ENCODE measurements at regions not wholly inside any gene's neighbourhood (a gene's known extent, or its start where the extent isn't known, plus 50 kb on each side); places are given as distances from the start of the nearest gene placed in this dataset.
"Not testable (repeated sequence)": the region's sequence is repeated elsewhere in the genome, so short reads cannot be mapped to it uniquely, and the experiment has no call there.

DNA sequence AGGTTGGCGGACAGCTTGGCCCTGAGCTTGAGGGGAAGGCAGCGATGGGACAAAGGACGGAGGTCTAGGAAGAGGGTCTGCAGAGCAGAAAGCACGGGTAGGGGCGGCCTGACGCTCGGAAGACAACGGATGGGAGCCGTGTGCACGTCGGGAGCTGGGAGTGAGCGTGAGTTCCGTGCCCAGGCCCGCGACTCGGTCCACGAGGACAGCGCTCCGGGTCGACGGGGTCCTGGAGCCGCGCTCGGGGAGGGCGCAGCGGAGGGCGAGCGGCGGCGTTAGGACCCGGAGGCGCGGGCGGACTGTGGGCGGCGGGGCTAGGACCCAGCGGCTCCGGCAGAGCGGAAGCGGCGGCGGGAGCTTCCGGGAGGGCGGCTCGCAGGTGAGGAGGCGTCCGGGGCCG is 149.3 kb downstream of the OR4F15 start:
- 0% methylated on average over 17 of the region's 48 CpGs; no CpG with 5 or more reads in 1 of the 2 donors for WGBS, 2 donors
- not testable (repeated sequence) for H3K27me3 ChIP-seq; DNase-seq; H3K27ac ChIP-seq; H3K9me3 ChIP-seq; H3K36me3 ChIP-seq; ATAC-seq (ENCODE audit: low FRiP score in 2 of 2)
- peak in 1 of 2 donors; percentile 26 for TF ChIP-seq POLR2AphosphoS5 (IDR thresholded peaks at IDR 0.05)
- peak overlapping the region in 1 of 4 donors; percentile 46 for H3K4me3 ChIP-seq
- peaks cover 4 to 13% (median 5%) of the 10 kb centered on the region in 4 donors for H3K4me1 ChIP-seq

- H3K27me3 ChIP-seq; ATAC-seq (ENCODE audit: low FRiP score in 2 of 2); H3K9me3 ChIP-seq; H3K36me3 ChIP-seq; DNase-seq: not testable (repeated sequence)
- WGBS, 2 donors = no CpG with 5 or more reads among the region's 41 CpGs
- H3K4me3 ChIP-seq = peak overlapping the region in 2 of 4 donors; percentile 46 to 47
- H3K27ac ChIP-seq = peak overlapping the region in 1 of 4 donors; percentile 73
- peaks cover 4 to 13% (median 5%) of the 10 kb centered on the region in 4 donors for H3K4me1 ChIP-seq
Observed at GRCh38 chr15:101961765-101962164, 149.8 kb downstream of the OR4F15 start.

DNA sequence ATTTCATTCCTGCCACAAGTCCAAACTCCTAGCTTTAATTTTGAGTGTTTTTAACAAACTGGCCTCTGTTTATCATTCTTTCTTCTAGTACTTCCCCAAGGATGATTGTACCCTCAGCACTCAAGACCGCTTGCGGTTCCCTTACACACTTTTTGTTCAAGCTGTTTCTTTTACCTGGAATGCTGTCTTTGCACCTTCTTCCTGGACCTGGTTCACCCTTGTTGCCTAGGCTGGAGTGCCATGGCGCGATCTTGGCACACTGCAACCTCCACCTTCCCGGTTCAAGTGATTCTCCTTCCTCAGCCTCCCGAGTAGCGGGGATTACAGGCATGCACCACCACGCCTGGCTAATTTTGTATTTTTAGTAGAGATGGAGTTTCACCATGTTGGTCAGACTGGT is 151.7 kb downstream of the OR4F15 start:
- not testable (repeated sequence) for DNase-seq; ATAC-seq (ENCODE audit: low FRiP score in 2 of 2)

DNA sequence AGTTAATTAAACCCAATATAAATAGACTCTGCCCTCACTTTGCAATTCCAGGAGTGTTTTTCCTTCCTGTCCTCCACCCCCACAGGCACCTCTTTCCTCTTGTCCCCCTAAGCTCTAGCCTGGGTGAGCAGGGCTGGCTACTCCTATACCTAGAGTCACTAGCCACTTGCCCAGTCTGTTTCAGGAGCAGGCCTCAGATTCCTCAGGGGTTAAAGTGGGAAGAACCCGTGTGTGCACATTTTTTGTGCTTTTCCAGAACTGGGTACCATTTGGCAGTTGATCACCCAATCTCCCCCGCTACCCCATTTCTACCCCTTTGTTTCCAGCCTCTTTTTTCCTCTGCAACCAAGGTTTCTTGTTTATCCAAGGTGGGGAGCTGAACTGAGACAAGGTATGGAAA is 153.4 kb downstream of the OR4F15 start:
- H3K27ac ChIP-seq; DNase-seq; ATAC-seq (ENCODE audit: low FRiP score in 2 of 2); H3K36me3 ChIP-seq; H3K4me3 ChIP-seq; H3K27me3 ChIP-seq; H3K9me3 ChIP-seq: not testable (repeated sequence)
- H3K4me1 ChIP-seq = peaks cover 4 to 13% (median 5%) of the 10 kb centered on the region in 4 donors
- 75 to 76% methylated on average over 2 of the region's 2 CpGs for WGBS, 2 donors

More for the DNA sequence above, 151.7 kb downstream of the OR4F15 start:
- H3K27me3 ChIP-seq, H3K36me3 ChIP-seq, H3K27ac ChIP-seq, H3K4me3 ChIP-seq, H3K9me3 ChIP-seq: not testable (repeated sequence)
- 95 to 96% methylated on average over 8 of the region's 8 CpGs for WGBS, 2 donors
- H3K4me1 ChIP-seq = peaks cover 4 to 13% (median 5%) of the 10 kb centered on the region in 4 donors

DNA sequence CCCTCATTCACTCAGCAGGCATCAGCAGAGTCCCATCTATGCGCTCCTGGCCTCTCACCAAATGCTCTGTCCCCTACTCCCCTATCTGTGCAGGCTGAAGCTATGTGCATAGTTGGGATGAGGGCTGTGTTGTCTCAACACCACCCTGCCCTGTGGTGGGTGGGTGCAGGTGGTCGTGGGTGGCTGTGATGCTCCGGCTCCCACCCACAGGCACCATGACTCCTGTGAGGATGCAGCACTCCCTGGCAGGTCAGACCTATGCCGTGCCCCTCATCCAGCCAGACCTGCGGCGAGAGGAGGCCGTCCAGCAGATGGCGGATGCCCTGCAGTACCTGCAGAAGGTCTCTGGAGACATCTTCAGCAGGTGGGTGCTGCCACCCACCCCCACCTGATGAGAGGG is 153.9 kb downstream of the OR4F15 start:
- H3K36me3 ChIP-seq; H3K27me3 ChIP-seq; H3K27ac ChIP-seq; ATAC-seq (ENCODE audit: low FRiP score in 2 of 2); H3K9me3 ChIP-seq; H3K4me3 ChIP-seq: not testable (repeated sequence)
- peaks cover 4 to 13% (median 5%) of the 10 kb centered on the region in 4 donors for H3K4me1 ChIP-seq
- 91 to 97% methylated on average over 5 to 8 of the region's 8 CpGs for WGBS, 2 donors
- DNase-seq = peak in 1 of 2 donors; percentile 76

GRCh38 chr15:101967364-101967763 is 155.4 kb downstream of the OR4F15 start:
- not testable (repeated sequence) for H3K27me3 ChIP-seq; ATAC-seq (ENCODE audit: low FRiP score in 2 of 2); DNase-seq; H3K36me3 ChIP-seq; H3K4me3 ChIP-seq; H3K9me3 ChIP-seq; H3K27ac ChIP-seq
- WGBS, 2 donors = 53 to 76% methylated on average over 1 to 2 of the region's 5 CpGs
- peaks cover 4 to 13% (median 5%) of the 10 kb centered on the region in 4 donors for H3K4me1 ChIP-seq

DNA sequence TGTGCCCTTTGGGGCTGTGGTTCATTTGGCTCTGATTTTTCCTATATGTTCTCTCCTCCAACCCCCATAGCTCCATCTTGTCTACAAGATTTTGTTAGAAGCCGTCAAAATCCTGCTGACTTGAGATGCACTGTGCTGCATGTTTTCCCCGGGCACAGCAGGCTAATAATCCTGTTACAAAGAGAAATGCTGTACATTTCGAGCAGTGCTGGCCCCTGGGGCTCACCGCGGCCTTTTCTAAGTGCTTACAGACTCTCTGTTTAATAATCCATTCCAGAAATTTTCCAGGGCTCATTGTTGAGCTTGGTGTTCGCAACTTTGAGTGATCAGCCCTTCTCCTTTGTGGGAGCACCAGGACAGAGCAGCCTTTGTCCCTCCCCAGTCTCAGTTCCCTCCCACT is 158.6 kb downstream of the OR4F15 start:
- H3K27me3 ChIP-seq; H3K27ac ChIP-seq; H3K4me3 ChIP-seq; H3K36me3 ChIP-seq; ATAC-seq (ENCODE audit: low FRiP score in 2 of 2); DNase-seq; H3K9me3 ChIP-seq; H3K4me1 ChIP-seq: not testable (repeated sequence)
- WGBS, 2 donors = 78 to 90% methylated on average over 2 to 5 of the region's 6 CpGs

DNA sequence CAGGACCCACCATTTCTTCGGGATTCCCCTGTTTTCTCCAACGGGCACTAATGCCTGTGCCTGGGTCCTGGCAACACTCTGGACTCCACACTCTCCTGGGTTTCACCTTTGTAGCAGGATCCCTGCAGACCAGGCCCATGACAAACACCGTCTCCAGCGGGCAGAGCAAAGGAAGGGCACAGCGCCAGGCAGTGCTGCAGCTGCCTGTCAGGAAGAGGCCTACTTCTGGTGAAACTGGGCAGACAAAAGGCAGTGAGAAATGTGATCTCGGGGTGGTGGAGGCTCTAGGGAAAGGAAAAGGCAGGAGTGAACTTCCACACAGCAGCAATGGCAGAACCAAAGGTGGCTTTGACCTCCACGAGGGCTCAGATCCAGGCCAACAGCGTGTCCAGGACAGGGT is 165.3 kb downstream of the OR4F15 start:
- not testable (repeated sequence) for H3K36me3 ChIP-seq; H3K4me3 ChIP-seq; DNase-seq; ATAC-seq (ENCODE audit: low FRiP score in 2 of 2); H3K9me3 ChIP-seq; H3K27ac ChIP-seq; H3K27me3 ChIP-seq; H3K4me1 ChIP-seq
- 37% methylated on average over 6 of the region's 8 CpGs; no CpG with 5 or more reads in 1 of the 2 donors for WGBS, 2 donors

- H3K27ac ChIP-seq, H3K4me1 ChIP-seq, H3K9me3 ChIP-seq, H3K36me3 ChIP-seq, H3K4me3 ChIP-seq, H3K27me3 ChIP-seq: not testable (repeated sequence)
- DNase-seq (peak; percentile 28 to 89), ATAC-seq (ENCODE audit: low FRiP score in 2 of 2) (peak; percentile 39 to 55)
- 81 to 84% methylated on average over 28 to 53 of the region's 53 CpGs for WGBS, 2 donors
Observed at GRCh38 chr15:101980206-101980910, 168.4 kb downstream of the OR4F15 start.

Small RNAs in the stretch of these regions (small RNA-seq; reads per million reads assigned to genes)
- gene AC140725.2 (0 reads per million in 4 donors), gene MIR6859-3 (0 reads per million in 4 donors)
